ENCODE measurements at regions not wholly inside any gene's neighbourhood (a gene's known extent, or its start where the extent isn't known, plus 50 kb on each side); places are given as distances from the start of the nearest gene placed in this dataset.

DNA sequence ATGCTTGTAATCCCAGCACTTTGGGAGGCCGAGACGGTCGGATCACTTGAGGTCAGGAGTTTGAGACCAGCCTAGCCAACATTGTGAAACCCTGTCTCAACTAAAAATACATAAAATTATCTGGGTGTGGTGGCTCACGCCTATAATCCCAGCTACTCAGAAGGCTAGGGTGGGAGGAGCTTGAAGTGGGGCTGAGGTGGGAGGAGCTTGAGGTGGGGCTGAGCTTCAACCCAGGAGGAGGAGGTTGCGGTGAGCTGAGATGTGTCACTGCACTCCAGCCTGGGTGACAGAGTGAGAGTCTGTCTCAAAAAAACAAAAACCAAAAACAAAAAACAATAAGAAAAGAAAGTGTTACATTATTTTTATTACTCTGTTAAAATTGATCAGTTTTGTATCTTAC is 1164.4 kb upstream of the IGFBP7 start:
- TF ChIP-seq, protein P1, sequence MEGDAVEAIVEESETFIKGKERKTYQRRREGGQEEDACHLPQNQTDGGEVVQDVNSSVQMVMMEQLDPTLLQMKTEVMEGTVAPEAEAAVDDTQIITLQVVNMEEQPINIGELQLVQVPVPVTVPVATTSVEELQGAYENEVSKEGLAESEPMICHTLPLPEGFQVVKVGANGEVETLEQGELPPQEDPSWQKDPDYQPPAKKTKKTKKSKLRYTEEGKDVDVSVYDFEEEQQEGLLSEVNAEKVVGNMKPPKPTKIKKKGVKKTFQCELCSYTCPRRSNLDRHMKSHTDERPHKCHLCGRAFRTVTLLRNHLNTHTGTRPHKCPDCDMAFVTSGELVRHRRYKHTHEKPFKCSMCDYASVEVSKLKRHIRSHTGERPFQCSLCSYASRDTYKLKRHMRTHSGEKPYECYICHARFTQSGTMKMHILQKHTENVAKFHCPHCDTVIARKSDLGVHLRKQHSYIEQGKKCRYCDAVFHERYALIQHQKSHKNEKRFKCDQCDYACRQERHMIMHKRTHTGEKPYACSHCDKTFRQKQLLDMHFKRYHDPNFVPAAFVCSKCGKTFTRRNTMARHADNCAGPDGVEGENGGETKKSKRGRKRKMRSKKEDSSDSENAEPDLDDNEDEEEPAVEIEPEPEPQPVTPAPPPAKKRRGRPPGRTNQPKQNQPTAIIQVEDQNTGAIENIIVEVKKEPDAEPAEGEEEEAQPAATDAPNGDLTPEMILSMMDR (IDR thresholded peaks at IDR 0.05): no peak
- TF ChIP-seq POLR2A (IDR thresholded peaks at IDR 0.05): no peak
